HepG2 (cell line): ENCODE measurements at regions not wholly inside any gene's neighbourhood (a gene's known extent, or its start where the extent isn't known, plus 50 kb on each side); places are given as distances from the start of the nearest gene placed in this dataset.
A peak's percentile ranks its signal among the peaks of the same experiment; 100 is the strongest.

ENCODE experiments used
- ATM ChIP-seq: fragments of 450-650 bp; IDR thresholded peaks from 2 replicates; pipeline ENCODE4 v1.7.1; 2017; ENCODE audit warnings: mild to moderate bottlenecking, borderline replicate concordance
- DPF2 ChIP-seq: sonication (generic); formaldehyde crosslinking; IDR thresholded peaks from 2 replicates; pipeline ENCODE4 v1.4.0; 2020; ENCODE audit warnings: mild to moderate bottlenecking, low read depth, missing genetic modification reagents, borderline replicate concordance
- FOXO1 ChIP-seq: sonication (generic); formaldehyde crosslinking; IDR thresholded peaks from 2 replicates; pipeline ENCODE4 v1.4.0; 2020; ENCODE audit warnings: missing genetic modification reagents
- HNF1B ChIP-seq: sonication (generic); formaldehyde crosslinking; IDR thresholded peaks from 2 replicates; pipeline ENCODE4 v1.5.1; 2020; ENCODE audit warnings: mild to moderate bottlenecking, moderate library complexity, missing genetic modification reagents
- HOXA5 ChIP-seq: sonication (generic); formaldehyde crosslinking; IDR thresholded peaks from 2 replicates; pipeline ENCODE4 v1.4.0; 2020; ENCODE audit warnings: missing genetic modification reagents
- KDM4B ChIP-seq: sonication (generic); formaldehyde crosslinking; IDR thresholded peaks from 2 replicates; pipeline ENCODE4 v1.4.0; 2020; ENCODE audit warnings: missing genetic modification reagents
- MNT ChIP-seq: fragments of 450-650 bp; IDR thresholded peaks from 2 replicates; pipeline ENCODE4 v1.6.1; 2016
- MTA1 ChIP-seq: sonication (generic); formaldehyde crosslinking; IDR thresholded peaks from 2 replicates; pipeline ENCODE4 v1.4.0; 2020; ENCODE audit warnings: missing genetic modification reagents, mild to moderate bottlenecking, borderline replicate concordance
- MXI1 ChIP-seq: IDR thresholded peaks from 3 replicates; pipeline ENCODE4 v1.6.1; 2012; ENCODE audit warnings: low read depth, low read length, inconsistent platforms, borderline replicate concordance
- NFE2 ChIP-seq: sonication (generic); formaldehyde crosslinking; IDR thresholded peaks from 2 replicates; pipeline ENCODE4 v1.4.0; 2020; ENCODE audit warnings: missing genetic modification reagents
- PHF20 ChIP-seq: sonication (generic); formaldehyde crosslinking; IDR thresholded peaks from 2 replicates; pipeline ENCODE4 v1.5.0; 2020; ENCODE audit warnings: mild to moderate bottlenecking, missing genetic modification reagents
- POLR2G ChIP-seq: fragments of 200-400 bp; formaldehyde crosslinking; IDR thresholded peaks from 2 replicates; pipeline ENCODE4 v1.6.1; 2018; ENCODE audit warnings: mild to moderate bottlenecking, low read depth, low read length, moderate library complexity
- SKIL ChIP-seq: sonication (generic); formaldehyde crosslinking; IDR thresholded peaks from 2 replicates; pipeline ENCODE4 v1.8.0; 2022; ENCODE audit warnings: missing genetic modification reagents, mild to moderate bottlenecking, moderate library complexity, borderline replicate concordance
- SP4 ChIP-seq: sonication (generic); formaldehyde crosslinking; IDR thresholded peaks from 2 replicates; pipeline ENCODE4 v1.8.1; 2023; ENCODE audit warnings: mild to moderate bottlenecking, missing genetic modification reagents
- TBX3 ChIP-seq: fragments of 450-650 bp; IDR thresholded peaks from 2 replicates; pipeline ENCODE4 v1.6.1; 2017; ENCODE audit warnings: antibody characterized with exemption, mild to moderate bottlenecking, inconsistent platforms, borderline replicate concordance
- TCF12 ChIP-seq, 2 experiments: fragments of 450-650 bp in 1 of 2; sonication (generic) in 1 of 2; formaldehyde crosslinking in 1 of 2; IDR thresholded peaks; 2 replicates each; pipeline versions ENCODE4 v1.6.1 to v1.8.0; 2017 to 2022; ENCODE audit warnings: antibody characterized with exemption in 1 of 2, mild to moderate bottlenecking in 1 of 2, missing genetic modification reagents in 1 of 2, moderate library complexity in 1 of 2
- ZBTB38 ChIP-seq: sonication (generic); formaldehyde crosslinking; IDR thresholded peaks from 2 replicates; pipeline ENCODE4 v1.5.1; 2020; ENCODE audit warnings: mild to moderate bottlenecking, missing genetic modification reagents
- ZNF251 ChIP-seq: sonication (generic); formaldehyde crosslinking; IDR thresholded peaks from 2 replicates; pipeline ENCODE4 v1.9.0; 2021; ENCODE audit warnings: mild to moderate bottlenecking, missing genetic modification reagents
- ZNF276 ChIP-seq: sonication (generic); formaldehyde crosslinking; IDR thresholded peaks from 2 replicates; pipeline ENCODE4 v1.4.0; 2020; ENCODE audit warnings: mild to moderate bottlenecking, low read depth, missing genetic modification reagents
- ZNF446 ChIP-seq: sonication (generic); formaldehyde crosslinking; IDR thresholded peaks from 2 replicates; pipeline ENCODE4 v1.5.0; 2020; ENCODE audit warnings: mild to moderate bottlenecking, missing genetic modification reagents
- ZNF501 ChIP-seq: sonication (generic); formaldehyde crosslinking; IDR thresholded peaks from 2 replicates; pipeline ENCODE4 v1.5.1; 2020; ENCODE audit warnings: mild to moderate bottlenecking, moderate library complexity, missing genetic modification reagents
- ZNF546 ChIP-seq: sonication (generic); formaldehyde crosslinking; conservative IDR thresholded peaks from 2 replicates; pipeline ENCODE4 v1.8.1; 2023; ENCODE audit warnings: mild to moderate bottlenecking, missing genetic modification reagents
- ZNF780A ChIP-seq: sonication (generic); formaldehyde crosslinking; IDR thresholded peaks from 2 replicates; pipeline ENCODE4 v1.8.0; 2022; ENCODE audit warnings: mild to moderate bottlenecking, missing genetic modification reagents, moderate library complexity
- ZNF83 ChIP-seq: sonication (generic); formaldehyde crosslinking; IDR thresholded peaks from 2 replicates; pipeline ENCODE4 v1.4.0; 2020; ENCODE audit warnings: missing genetic modification reagents, mild to moderate bottlenecking, borderline replicate concordance

GRCh38 chr2:172339371-172340010 is 87.9 kb upstream of the ITGA6 start (continued):
- TF ChIP-seq ZNF276 (CRISPR knock-in tag), result no peak
- no peak for TF ChIP-seq KDM4B (CRISPR knock-in tag)
- peak; percentile 73 for TF ChIP-seq FOXO1 (CRISPR knock-in tag)
- peak; percentile 90; the same call in 1 of the 3 replicates for TF ChIP-seq MXI1
- peak; percentile 73 for TF ChIP-seq MTA1
- no peak for TF ChIP-seq ZNF546 (CRISPR knock-in tag)
- TF ChIP-seq SKIL, result no peak
- peak; percentile 50; the same call in 1 of the 2 replicates for TF ChIP-seq HNF1B (CRISPR knock-in tag)
- no peak for TF ChIP-seq ZNF780A (CRISPR knock-in tag)
- TF ChIP-seq ZNF83, result no peak
- TF ChIP-seq ZNF446 (CRISPR knock-in tag), result no peak
- no peak for TF ChIP-seq ATM
- no peak for TF ChIP-seq TCF12 (IDR thresholded peaks at IDR 0.05)
- 0 out of 2 replicates have a peak, but pooled peaks have one; percentile 73 for TF ChIP-seq TCF12 (CRISPR knock-in tag; IDR thresholded peaks at IDR 0.05)
- no peak for TF ChIP-seq NFE2
- no peak for TF ChIP-seq ZBTB38
- TF ChIP-seq SP4 (CRISPR knock-in tag), result peak; percentile 38; the same call in 1 of the 2 replicates
- no peak for TF ChIP-seq ZNF251
- peak; percentile 93 for TF ChIP-seq HOXA5 (CRISPR knock-in tag)
- peak; percentile 68 for TF ChIP-seq MNT
- no peak for TF ChIP-seq TBX3
- TF ChIP-seq PHF20 (CRISPR knock-in tag), result 0 out of 2 replicates have a peak, but pooled peaks have one; percentile 21
- peak; percentile 70; the same call in 1 of the 2 replicates for TF ChIP-seq ZNF501 (CRISPR knock-in tag)
- TF ChIP-seq POLR2G, result peak; percentile 57
- peak; percentile 70 for TF ChIP-seq DPF2
